IMR-90 (cell line): ENCODE measurements at regions not wholly inside any gene's neighbourhood (a gene's known extent, or its start where the extent isn't known, plus 50 kb on each side); places are given as distances from the start of the nearest gene placed in this dataset.

Source experiments
- ATAC-seq: fragments of 200-7000 bp; cut with Tn5 transposase; 2 replicates; pipeline ENCODE4 v1.9.1; 2020; ENCODE audit warnings: low read depth, mild to moderate bottlenecking, moderate library complexity
- BruUV-seq: library from RNA; stranded (reverse); fragments of 400-500 nt; replicated peaks from 2 replicates; lab custom pipeline; 2021; lab: Mats Ljungman, UMichigan
- CTCF ChIA-PET: fragments of 300-600 bp; formaldehyde crosslinking; extraction: SDS; loops from one replicate; lab custom pipeline; 2021; ENCODE audit warnings: antibody characterized with exemption; lab: Yijun Ruan, JAX
- POLR2A ChIA-PET: fragments of 300-600 bp; sonication (Branson Sonifier 250); formaldehyde crosslinking; loops from one replicate; lab custom pipeline; 2022; ENCODE audit warnings: antibody characterized with exemption; ENCODE audit not compliant: unreplicated experiment; lab: Charles Lee
- DNase-seq: peaks from one replicate; pipeline ENCODE4 v3.0.0; 2013
- H2AFZ ChIP-seq: replicated peaks from 2 replicates; pipeline ENCODE3; 2013; ENCODE audit warnings: low read length, mild to moderate bottlenecking; ENCODE audit not compliant: poor library complexity
- H2AK5ac ChIP-seq: 2 replicates; pipeline ENCODE4 v1.6.1; 2013; ENCODE audit warnings: low read depth, low read length, inconsistent platforms
- H2AK9ac ChIP-seq: replicated peaks from 2 replicates; pipeline ENCODE3; 2013; ENCODE audit warnings: mild to moderate bottlenecking, low read depth, low read length, moderate library complexity; ENCODE audit not compliant: poor library complexity
- H2BK120ac ChIP-seq: 2 replicates; pipeline ENCODE4 v1.6.1; 2013; ENCODE audit warnings: low read depth, low read length, inconsistent platforms
- H2BK15ac ChIP-seq: 3 replicates; pipeline ENCODE4 v1.6.1; 2013; ENCODE audit warnings: low read depth, low read length, inconsistent platforms
- H2BK20ac ChIP-seq: 2 replicates; pipeline ENCODE4 v1.6.1; 2013; ENCODE audit warnings: low read depth, mild to moderate bottlenecking, inconsistent platforms, low read length, moderate library complexity
- H2BK5ac ChIP-seq: 2 replicates; pipeline ENCODE4 v1.6.1; 2013; ENCODE audit warnings: mild to moderate bottlenecking, low read depth, low read length, inconsistent platforms; ENCODE audit not compliant: poor library complexity, severe bottlenecking
- H3K14ac ChIP-seq: replicated peaks from 2 replicates; pipeline ENCODE4 v1.6.1; 2013; ENCODE audit warnings: low read depth, low read length, inconsistent platforms
- H3K18ac ChIP-seq: 2 replicates; pipeline ENCODE4 v1.6.1; 2013; ENCODE audit warnings: low read depth, low read length, control low read depth
- H3K23ac ChIP-seq: 2 replicates; pipeline ENCODE4 v1.6.1; 2013; ENCODE audit warnings: low read depth, low read length, inconsistent platforms
- H3K27ac ChIP-seq: 2 replicates; pipeline ENCODE4 v1.5.1; 2013; ENCODE audit warnings: mild to moderate bottlenecking, control low read depth, low read length; ENCODE audit not compliant: insufficient read depth
- H3K27me3 ChIP-seq: 2 replicates; pipeline ENCODE4 v1.6.1; 2013; ENCODE audit warnings: low read length; ENCODE audit not compliant: control insufficient read depth, insufficient read depth
- H3K36me3 ChIP-seq: 2 replicates; pipeline ENCODE4 v1.6.1; 2013; ENCODE audit warnings: low read length, mixed read lengths; ENCODE audit not compliant: control insufficient read depth, insufficient read depth
- H3K4ac ChIP-seq: 2 replicates; pipeline ENCODE4 v1.6.1; 2013; ENCODE audit warnings: low read depth, low read length, inconsistent platforms
- H3K4me1 ChIP-seq: 2 replicates; pipeline ENCODE4 v1.6.1; 2013; ENCODE audit warnings: low read length, mixed read lengths; ENCODE audit not compliant: control insufficient read depth, insufficient read depth
- H3K4me2 ChIP-seq: 2 replicates; pipeline ENCODE4 v1.6.1; 2013; ENCODE audit warnings: low read depth, mild to moderate bottlenecking, control low read depth, low read length, moderate library complexity
- H3K4me3 ChIP-seq: 2 replicates; pipeline ENCODE4 v1.5.1; 2013; ENCODE audit warnings: low read depth, mild to moderate bottlenecking, control low read depth, low read length, moderate library complexity; ENCODE audit not compliant: insufficient read depth
- H3K56ac ChIP-seq: 2 replicates; pipeline ENCODE4 v1.6.1; 2013; ENCODE audit warnings: low read length, inconsistent platforms; ENCODE audit not compliant: insufficient read depth; ENCODE audit errors: extremely low read depth
- H3K79me1 ChIP-seq, 2 experiments: 2 replicates each; pipeline ENCODE4 v1.6.1; 2013; ENCODE audit warnings: low read length in 2 of 2, inconsistent platforms in 1 of 2, low read depth in 1 of 2
- H3K9ac ChIP-seq: 2 replicates; pipeline ENCODE4 v1.6.1; 2013; ENCODE audit warnings: low read depth, low read length, control low read depth
- H3K9me1 ChIP-seq: 2 replicates; pipeline ENCODE4 v1.6.1; 2013; ENCODE audit warnings: low read length, inconsistent platforms; ENCODE audit not compliant: insufficient read depth
- H3K9me3 ChIP-seq: 2 replicates; pipeline ENCODE4 v1.6.1; 2013; ENCODE audit warnings: low read length; ENCODE audit not compliant: control insufficient read depth, insufficient read depth
- H4K20me1 ChIP-seq: 2 replicates; pipeline ENCODE4 v1.6.1; 2013; ENCODE audit warnings: low read length, inconsistent platforms; ENCODE audit not compliant: insufficient read depth
- H4K5ac ChIP-seq: 2 replicates; pipeline ENCODE4 v1.6.1; 2013; ENCODE audit warnings: mild to moderate bottlenecking, low read depth, low read length, control low read depth
- H4K8ac ChIP-seq, 2 experiments: 2 replicates each; pipeline ENCODE4 v1.6.1; 2013; ENCODE audit warnings: low read depth in 2 of 2, low read length in 2 of 2, control low read depth in 1 of 2, inconsistent platforms in 1 of 2
- H4K91ac ChIP-seq: 2 replicates; pipeline ENCODE4 v1.6.1; 2013; ENCODE audit warnings: low read depth, low read length, inconsistent platforms; ENCODE audit not compliant: insufficient read depth
- BHLHE40 ChIP-seq: fragments of 150-350 bp; IDR thresholded peaks from 2 replicates; pipeline ENCODE4 v1.6.1; 2016; ENCODE audit warnings: mild to moderate bottlenecking, low read depth, low read length
- CHD1 ChIP-seq: IDR thresholded peaks from 2 replicates; pipeline ENCODE4 v1.6.1; 2012; ENCODE audit warnings: low read depth, low read length, improper control_type of control experiment
- MAFK ChIP-seq: IDR thresholded peaks from 2 replicates; pipeline ENCODE4 v1.6.1; 2012; ENCODE audit warnings: low read depth, low read length, improper control_type of control experiment
- NFE2L2 ChIP-seq: fragments of 150-350 bp; IDR thresholded peaks from 2 replicates; pipeline ENCODE4 v1.6.1; 2016; ENCODE audit warnings: low read depth, mild to moderate bottlenecking, low read length
- RAD21 ChIP-seq: IDR thresholded peaks from 2 replicates; pipeline ENCODE4 v1.6.1; 2012; ENCODE audit warnings: low read length, improper control_type of control experiment
- RFX5 ChIP-seq: IDR thresholded peaks from 2 replicates; pipeline ENCODE4 v1.8.0; 2012; ENCODE audit warnings: low read depth, mild to moderate bottlenecking, low read length, moderate library complexity
- WGBS, 2 experiments: methylation state at CpG; one replicate each; pipeline versions ENCODE4 v1.1.5 to v1.1.7; 2013; ENCODE audit warnings: missing lambda C conversion rate in 2 of 2; ENCODE audit not compliant: insufficient read length in 1 of 2; ENCODE audit errors: extremely low coverage in 2 of 2; 5-methylcytosine and 5-hydroxymethylcytosine counted together
- dilution Hi-C: fragments of 300-500 bp; cut with HindIII; formaldehyde crosslinking; loops from one replicate; pipeline ENCODE4 v1.14.3; 2018; ENCODE audit warnings: low sequenced_read_pairs; ENCODE audit not compliant: unreplicated experiment
- in situ Hi-C: fragments of 300-500 bp; cut with MboI; formaldehyde crosslinking; loops from 3 replicates; pipeline ENCODE4 v1.14.3; 2019; ENCODE audit warnings: low sequenced_read_pairs, inconsistent platforms, mixed read lengths
- intact Hi-C: fragments of 100-400 bp; cut with micrococcal nuclease; formaldehyde crosslinking; loops from 2 replicates; pipeline ENCODE4 v1.10.0; 2022

- no peak overlapping the region for H2BK20ac ChIP-seq
- peaks cover 18% of the 10 kb centered on the region for H3K4me1 ChIP-seq
- H3K23ac ChIP-seq = 0 out of 2 replicates have a peak overlapping the region, but pooled peaks have one; percentile 10
- H2BK15ac ChIP-seq = peak overlapping the region; percentile 1; the same call in 1 of the 3 replicates
- no peak overlapping the region for H3K9ac ChIP-seq
- H4K20me1 ChIP-seq = no peaks in the 10 kb centered on the region; the same call in 1 of the 2 replicates
- H2AK9ac ChIP-seq = no peak overlapping the region
- DNase-seq (no peak), ATAC-seq (no peak)
- no peak overlapping the region for H2BK5ac ChIP-seq
- no peaks in the 10 kb centered on the region for H3K79me1 ChIP-seq
- peak overlapping the region; percentile 6; the same call in 1 of the 2 replicates for H3K18ac ChIP-seq
- dilution Hi-C loops = no loop called here
- no TSS peak for BruUV-seq
- peak overlapping the region; percentile 43; the same call in 1 of the 2 replicates for H3K14ac ChIP-seq
- 60% methylated on average over 2 of the region's 6 CpGs; no CpG with 5 or more reads in 1 of the 2 experiments for WGBS, 2 experiments
- peak overlapping the region; percentile 41; the same call in 1 of the 2 replicates for H3K4ac ChIP-seq
- no peak for TF ChIP-seq NFE2L2
- TF ChIP-seq CHD1 = no peak
- no peak for TF ChIP-seq MAFK
- TF ChIP-seq RFX5 = no peak
- TF ChIP-seq BHLHE40 = no peak
- no peak for TF ChIP-seq RAD21
- H3K9me1 ChIP-seq = peaks cover 9% of the 10 kb centered on the region
- H2AK5ac ChIP-seq = peak overlapping the region; percentile 36; the same call in 1 of the 2 replicates
- intact Hi-C loops = no loop called here
- H4K91ac ChIP-seq = no peak overlapping the region
- H3K27me3 ChIP-seq = no peaks in the 10 kb centered on the region
- H3K4me3 ChIP-seq = no peak overlapping the region
- H2BK120ac ChIP-seq = peak overlapping the region; percentile 49; the same call in 1 of the 2 replicates
- H4K8ac ChIP-seq = peak overlapping the region in 1 of 2 experiments; percentile 36; a peak in 1 of 4 replicates
- no peaks in the 10 kb centered on the region for H3K9me3 ChIP-seq
- ChIA-PET POLR2A (no interaction called here), CTCF (no interaction called here)
- peak overlapping the region; percentile 3; the same call in 1 of the 2 replicates for H4K5ac ChIP-seq
- in situ Hi-C loops = no loop called here
- H3K56ac ChIP-seq = no peak overlapping the region
- peak overlapping the region; percentile 54; the same call in 1 of the 2 replicates for H3K27ac ChIP-seq
- H2AFZ ChIP-seq = peak overlapping the region; percentile 46
- H3K36me3 ChIP-seq = no peaks in the 10 kb centered on the region
- H3K4me2 ChIP-seq = no peak overlapping the region; the same call in 1 of the 2 replicates
Observed at GRCh38 chr9:16215353-16215680, 655.2 kb downstream of the BNC2 start.
